GM12878 (cell line): ENCODE measurements at regions not wholly inside any gene's neighbourhood (a gene's known extent, or its start where the extent isn't known, plus 50 kb on each side); places are given as distances from the start of the nearest gene placed in this dataset.

Experiments
- ATAC-seq: fragments of 200-7000 bp; cut with Tn5 transposase; 3 replicates; pipeline ENCODE4 v1.9.1; 2020; ENCODE audit warnings: mild to moderate bottlenecking, moderate library complexity
- BruUV-seq: library from RNA; stranded (reverse); fragments of 400-500 nt; replicated peaks from 2 replicates; lab custom pipeline; 2021; lab: Mats Ljungman, UMichigan
- CTCF ChIA-PET: fragments of 300-600 bp; sonication (Branson Sonifier 250); formaldehyde crosslinking; extraction: SDS; loops from one replicate; lab custom pipeline; 2021; ENCODE audit warnings: inconsistent platforms; lab: Yijun Ruan, JAX
- POLR2A ChIA-PET: fragments of 350-600 bp; formaldehyde crosslinking; extraction: SDS; loops from one replicate; lab custom pipeline; 2021; ENCODE audit warnings: inconsistent platforms; lab: Charles Lee
- RAD21 ChIA-PET: fragments of 300-600 bp; sonication (Branson Sonifier 250); formaldehyde crosslinking; loops from one replicate; lab custom pipeline; 2023; ENCODE audit warnings: antibody characterized with exemption; ENCODE audit not compliant: unreplicated experiment; lab: Charles Lee
- SMC1A ChIA-PET: fragments of 300-600 bp; sonication (Branson Sonifier 250); formaldehyde crosslinking; loops from one replicate; lab custom pipeline; 2023; ENCODE audit not compliant: unreplicated experiment, uncharacterized antibody; lab: Charles Lee
- DNase-seq: peaks from one replicate; pipeline ENCODE4 v3.0.0-alpha.2; 2011; ENCODE audit warnings: low read depth, low spot score
- FAIRE-seq: peaks from 3 replicates; lab custom pipeline; 2011; peaks lifted over from hg19 to GRCh38; lab: Jason Lieb, UNC
- H2AFZ ChIP-seq: 2 replicates; pipeline ENCODE4 v1.6.0; 2011; ENCODE audit warnings: low read depth, low read length, control low read depth; ENCODE audit not compliant: control insufficient read depth
- H3K27ac ChIP-seq: 2 replicates; pipeline ENCODE4 v1.5.1; 2011; ENCODE audit warnings: control low read depth; ENCODE audit not compliant: control insufficient read depth, insufficient read depth
- H3K27me3 ChIP-seq, 2 experiments: replicated peaks in 1 of 2; 2 replicates each; pipeline versions ENCODE4 v1.6.0 to v1.6.1; 2011; ENCODE audit warnings: low read length in 1 of 2; ENCODE audit not compliant: control insufficient read depth in 2 of 2, insufficient read depth in 2 of 2
- H3K36me3 ChIP-seq, 2 experiments: 2 replicates each; pipeline ENCODE4 v1.5.1; 2011; ENCODE audit warnings: low read length in 1 of 2; ENCODE audit not compliant: control insufficient read depth in 2 of 2, insufficient read depth in 2 of 2
- H3K4me1 ChIP-seq: 2 replicates; pipeline ENCODE4 v1.6.1; 2011; ENCODE audit warnings: mild to moderate bottlenecking, low read length, moderate library complexity, mixed read lengths; ENCODE audit not compliant: control insufficient read depth, insufficient read depth
- H3K4me2 ChIP-seq: 2 replicates; pipeline ENCODE4 v1.6.0; 2011; ENCODE audit warnings: control low read depth; ENCODE audit not compliant: control insufficient read depth, insufficient read depth
- H3K4me3 ChIP-seq: fragments of 200-600 bp; sonication (generic); 2 replicates; pipeline ENCODE4 v1.5.1; 2016
- H3K79me2 ChIP-seq: 2 replicates; pipeline ENCODE4 v1.6.0; 2011; ENCODE audit warnings: low read length; ENCODE audit not compliant: control insufficient read depth, insufficient read depth
- H3K9ac ChIP-seq: 2 replicates; pipeline ENCODE4 v1.8.0; 2011; ENCODE audit warnings: low read length, control low read depth, mixed read lengths; ENCODE audit not compliant: control insufficient read depth, insufficient read depth
- H3K9me3 ChIP-seq: replicated peaks from 3 replicates; pipeline ENCODE4 v1.5.1; 2011; ENCODE audit warnings: mild to moderate bottlenecking, low read length; ENCODE audit not compliant: control insufficient read depth, insufficient read depth
- H4K20me1 ChIP-seq: 2 replicates; pipeline ENCODE4 v1.6.0; 2011; ENCODE audit not compliant: control insufficient read depth, insufficient read depth
- CEBPB ChIP-seq, 2 experiments: fragments of 150-350 bp in 1 of 2; IDR thresholded peaks; 2 replicates each; pipeline ENCODE4 v1.6.1; 2012 to 2014; ENCODE audit warnings: low read depth in 2 of 2, low read length in 2 of 2, borderline replicate concordance in 1 of 2, inconsistent platforms in 1 of 2
- CUX1 ChIP-seq: IDR thresholded peaks from 2 replicates; pipeline ENCODE4 v1.6.1; 2012; ENCODE audit warnings: improper control_type of control experiment, low read depth, low read length; ENCODE audit not compliant: insufficient replicate concordance
- DPF2 ChIP-seq: fragments of 450-650 bp; IDR thresholded peaks from 2 replicates; pipeline ENCODE4 v1.6.1; 2017; ENCODE audit warnings: mild to moderate bottlenecking
- EP300 ChIP-seq, 2 experiments: fragments of 150-350 bp in 1 of 2; IDR thresholded peaks; 2 replicates each; pipeline ENCODE4 v1.6.1; 2011 to 2012; ENCODE audit warnings: low read depth in 2 of 2, low read length in 2 of 2, borderline replicate concordance in 1 of 2, improper control_type of control experiment in 1 of 2, inconsistent platforms in 1 of 2; ENCODE audit not compliant: control insufficient read depth in 1 of 2
- FOXK2 ChIP-seq: fragments of 450-650 bp; IDR thresholded peaks from 2 replicates; pipeline ENCODE4 v1.6.1; 2017; ENCODE audit warnings: mild to moderate bottlenecking, moderate library complexity
- HDAC6 ChIP-seq: fragments of 200-600 bp; sonication (generic); IDR thresholded peaks from one replicate; pipeline ENCODE4 v1.8.0; 2017; ENCODE audit warnings: antibody characterized with exemption; ENCODE audit not compliant: unreplicated experiment
- LARP7 ChIP-seq: fragments of 450-650 bp; IDR thresholded peaks from 2 replicates; pipeline ENCODE4 v1.6.1; 2017; ENCODE audit warnings: mild to moderate bottlenecking
- MEF2B ChIP-seq: fragments of 450-650 bp; IDR thresholded peaks from 2 replicates; pipeline ENCODE4 v1.6.1; 2018; ENCODE audit warnings: mild to moderate bottlenecking, moderate library complexity; ENCODE audit not compliant: partially characterized antibody, poor library complexity, severe bottlenecking
- POLR2AphosphoS2 ChIP-seq: IDR thresholded peaks from 2 replicates; pipeline ENCODE4 v1.6.1; 2011; ENCODE audit warnings: low read depth, mild to moderate bottlenecking, low read length, improper control_type of control experiment, moderate library complexity
- SMAD1 ChIP-seq: fragments of 450-650 bp; IDR thresholded peaks from 2 replicates; pipeline ENCODE4 v1.6.1; 2018; ENCODE audit warnings: mild to moderate bottlenecking, low read depth; ENCODE audit not compliant: partially characterized antibody
- SMARCA5 ChIP-seq: fragments of 450-650 bp; IDR thresholded peaks from 2 replicates; pipeline ENCODE4 v1.6.1; 2017; ENCODE audit warnings: mild to moderate bottlenecking
- SPI1 ChIP-seq: IDR thresholded peaks from 2 replicates; pipeline ENCODE4 v1.6.1; 2011; ENCODE audit warnings: low read depth, mild to moderate bottlenecking, low read length, moderate library complexity, borderline replicate concordance; ENCODE audit not compliant: insufficient read depth
- SREBF1 ChIP-seq: IDR thresholded peaks from 2 replicates; pipeline ENCODE4 v1.6.1; 2012; ENCODE audit warnings: mild to moderate bottlenecking, low read length
- TCF12 ChIP-seq: IDR thresholded peaks from 2 replicates; pipeline ENCODE4 v1.6.1; 2011; ENCODE audit warnings: low read depth, mild to moderate bottlenecking, low read length
- YY1 ChIP-seq: IDR thresholded peaks from 2 replicates; pipeline ENCODE4 v1.6.1; 2011; ENCODE audit warnings: low read depth, mild to moderate bottlenecking, low read length
- WGBS: methylation state at CpG from one replicate; pipeline ENCODE4 v1.1.6; 2016; ENCODE audit warnings: low lambda C conversion rate; ENCODE audit not compliant: insufficient replicate concordance, insufficient coverage; ENCODE audit errors: missing lambda C conversion rate; 5-methylcytosine and 5-hydroxymethylcytosine counted together
- in situ Hi-C: fragments of 300-500 bp; cut with MboI; formaldehyde crosslinking; loops from 9 replicates; pipeline ENCODE4 v1.14.3; 2018; ENCODE audit warnings: mixed read lengths
- intact Hi-C: fragments of 100-400 bp; cut with micrococcal nuclease; formaldehyde crosslinking; loops from one replicate; pipeline ENCODE4 v1.14.2; 2022; ENCODE audit not compliant: unreplicated experiment

- H3K4me3 ChIP-seq: no peak overlapping the region
- ATAC-seq: no peak
- in situ Hi-C loops: no loop called here
- 0% methylated on average over 3 of the region's 3 CpGs for WGBS
- intact Hi-C loops: no loop called here
- ChIA-PET SMC1A (no interaction called here), CTCF (no interaction called here), POLR2A (no interaction called here), RAD21 (no interaction called here)
- H4K20me1 ChIP-seq: no peaks in the 10 kb centered on the region
- no peaks in the 10 kb centered on the region for H3K9me3 ChIP-seq
- no peak overlapping the region for H3K27ac ChIP-seq
- no peak for DNase-seq
- no peak overlapping the region for H2AFZ ChIP-seq
- BruUV-seq: no TSS peak
- FAIRE-seq: no peak
- no peaks in the 10 kb centered on the region for H3K36me3 ChIP-seq
- H3K27me3 ChIP-seq: no peaks in the 10 kb centered on the region
- H3K9ac ChIP-seq: no peak overlapping the region
- no peak for TF ChIP-seq FOXK2
- TF ChIP-seq CEBPB (IDR thresholded peaks at IDR 0.05; ENCODE audit: borderline replicate concordance in 1 of 2, low read depth in 2 of 2, low read length in 2 of 2): no peak
- no peak for TF ChIP-seq TCF12
- H3K4me2 ChIP-seq: no peak overlapping the region
- no peaks in the 10 kb centered on the region for H3K79me2 ChIP-seq
- H3K4me1 ChIP-seq: no peaks in the 10 kb centered on the region
Observed at GRCh38 chr5:57939771-57940170, 457.2 kb upstream of the ACTBL2 start.

- intact Hi-C loops (no loop called here), in situ Hi-C loops (no loop called here)
- no peaks in the 10 kb centered on the region for H3K9me3 ChIP-seq
- no peak overlapping the region for H3K4me2 ChIP-seq
- no peaks in the 10 kb centered on the region for H4K20me1 ChIP-seq
- ChIA-PET RAD21 (no interaction called here), SMC1A (no interaction called here), CTCF (no interaction called here), POLR2A (no interaction called here)
- H3K79me2 ChIP-seq: no peaks in the 10 kb centered on the region
- BruUV-seq: no TSS peak
- H3K27ac ChIP-seq: no peak overlapping the region
- ATAC-seq: no peak
- no peak overlapping the region for H3K9ac ChIP-seq
- no peaks in the 10 kb centered on the region for H3K36me3 ChIP-seq
- no peak for DNase-seq
- FAIRE-seq: no peak
- H3K4me3 ChIP-seq: no peak overlapping the region
- no peaks in the 10 kb centered on the region for H3K4me1 ChIP-seq
- no peak overlapping the region for H2AFZ ChIP-seq
- no peaks in the 10 kb centered on the region for H3K27me3 ChIP-seq
- TF ChIP-seq FOXK2: no peak
- TF ChIP-seq SMARCA5: no peak
- TF ChIP-seq POLR2AphosphoS2: no peak
- TF ChIP-seq CUX1: no peak
- TF ChIP-seq HDAC6: no peak
- no peak for TF ChIP-seq YY1
- no peak for TF ChIP-seq MEF2B
- TF ChIP-seq SMAD1: no peak
- no peak for TF ChIP-seq LARP7
- no peak for TF ChIP-seq DPF2
- no peak for TF ChIP-seq SREBF1
- no peak for TF ChIP-seq SPI1
- TF ChIP-seq EP300 (IDR thresholded peaks at IDR 0.05; ENCODE audit: borderline replicate concordance in 1 of 2, control insufficient read depth in 1 of 2, low read depth in 2 of 2, low read length in 2 of 2): no peak
Observed at GRCh38 chr5:57939335-57939734, 456.7 kb upstream of the ACTBL2 start.
